Ishikawa (cell line): ENCODE measurements at regions not wholly inside any gene's neighbourhood (a gene's known extent, or its start where the extent isn't known, plus 50 kb on each side); places are given as distances from the start of the nearest gene placed in this dataset.

Source experiments
- CEBPB ChIP-seq: IDR thresholded peaks from 2 replicates; pipeline ENCODE4 v1.6.1; 2012
- CREB1 ChIP-seq: IDR thresholded peaks from 2 replicates; pipeline ENCODE4 v1.6.1; 2012; ENCODE audit warnings: low read depth
- EGR1 ChIP-seq: IDR thresholded peaks from 2 replicates; pipeline ENCODE4 v1.6.1; 2012
- EP300 ChIP-seq: IDR thresholded peaks from 2 replicates; pipeline ENCODE4 v1.6.1; 2012; ENCODE audit warnings: borderline replicate concordance
- FOXM1 ChIP-seq: IDR thresholded peaks from 2 replicates; pipeline ENCODE4 v1.6.1; 2012; ENCODE audit warnings: low read depth, borderline replicate concordance
- NFIC ChIP-seq: IDR thresholded peaks from 2 replicates; pipeline ENCODE4 v1.6.1; 2012
- RAD21 ChIP-seq: IDR thresholded peaks from 2 replicates; pipeline ENCODE4 v1.6.1; 2012; ENCODE audit warnings: low read depth
- TAF1 ChIP-seq: IDR thresholded peaks from 2 replicates; pipeline ENCODE4 v1.6.1; 2012; ENCODE audit warnings: low read depth, mild to moderate bottlenecking
- TCF12 ChIP-seq: IDR thresholded peaks from 2 replicates; pipeline ENCODE4 v1.6.1; 2012; ENCODE audit warnings: low read depth
- TEAD4 ChIP-seq: IDR thresholded peaks from 2 replicates; pipeline ENCODE4 v1.6.1; 2012
- YY1 ChIP-seq: IDR thresholded peaks from 2 replicates; pipeline ENCODE4 v1.6.1; 2012; ENCODE audit warnings: low read depth
- ZBTB7A ChIP-seq: IDR thresholded peaks from 2 replicates; pipeline ENCODE4 v1.6.1; 2012; ENCODE audit warnings: low read depth
- TF ChIP-seq, protein P1 (sequence below): IDR thresholded peaks from 2 replicates; pipeline ENCODE4 v1.6.1; 2012
- TF ChIP-seq, protein P2 (sequence below): IDR thresholded peaks from 2 replicates; pipeline ENCODE4 v1.6.1; 2012; ENCODE audit warnings: low read depth, mild to moderate bottlenecking
- TF ChIP-seq, protein P3 (sequence below): IDR thresholded peaks from 2 replicates; pipeline ENCODE4 v1.6.1; 2012

DNA sequence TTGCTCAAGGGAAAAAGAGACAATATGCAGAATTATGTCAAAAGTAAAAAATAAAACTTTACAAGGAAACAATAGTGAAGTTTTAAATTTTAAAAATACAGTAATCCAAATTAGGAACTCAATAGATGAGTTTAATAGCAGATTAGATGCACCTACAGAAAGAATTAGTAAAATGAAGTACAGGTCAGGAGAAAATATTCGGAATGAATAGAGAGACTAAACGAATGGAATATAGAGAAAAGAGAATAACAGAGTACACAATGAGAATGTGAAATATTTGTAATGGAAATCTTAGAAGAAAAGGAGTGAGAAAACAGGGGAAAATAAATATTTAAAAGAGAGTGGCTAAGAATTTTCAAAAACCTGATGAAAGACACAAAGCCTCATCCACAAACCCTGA is 275.7 kb upstream of the MMADHC start:
- TF ChIP-seq CREB1 (no peak), TCF12 (no peak), ZBTB7A (no peak), NFIC (no peak), FOXM1 (no peak), CEBPB (no peak)
- TF ChIP-seq, protein P1, sequence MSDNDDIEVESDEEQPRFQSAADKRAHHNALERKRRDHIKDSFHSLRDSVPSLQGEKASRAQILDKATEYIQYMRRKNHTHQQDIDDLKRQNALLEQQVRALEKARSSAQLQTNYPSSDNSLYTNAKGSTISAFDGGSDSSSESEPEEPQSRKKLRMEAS, result no peak
- TF ChIP-seq, protein P2, sequence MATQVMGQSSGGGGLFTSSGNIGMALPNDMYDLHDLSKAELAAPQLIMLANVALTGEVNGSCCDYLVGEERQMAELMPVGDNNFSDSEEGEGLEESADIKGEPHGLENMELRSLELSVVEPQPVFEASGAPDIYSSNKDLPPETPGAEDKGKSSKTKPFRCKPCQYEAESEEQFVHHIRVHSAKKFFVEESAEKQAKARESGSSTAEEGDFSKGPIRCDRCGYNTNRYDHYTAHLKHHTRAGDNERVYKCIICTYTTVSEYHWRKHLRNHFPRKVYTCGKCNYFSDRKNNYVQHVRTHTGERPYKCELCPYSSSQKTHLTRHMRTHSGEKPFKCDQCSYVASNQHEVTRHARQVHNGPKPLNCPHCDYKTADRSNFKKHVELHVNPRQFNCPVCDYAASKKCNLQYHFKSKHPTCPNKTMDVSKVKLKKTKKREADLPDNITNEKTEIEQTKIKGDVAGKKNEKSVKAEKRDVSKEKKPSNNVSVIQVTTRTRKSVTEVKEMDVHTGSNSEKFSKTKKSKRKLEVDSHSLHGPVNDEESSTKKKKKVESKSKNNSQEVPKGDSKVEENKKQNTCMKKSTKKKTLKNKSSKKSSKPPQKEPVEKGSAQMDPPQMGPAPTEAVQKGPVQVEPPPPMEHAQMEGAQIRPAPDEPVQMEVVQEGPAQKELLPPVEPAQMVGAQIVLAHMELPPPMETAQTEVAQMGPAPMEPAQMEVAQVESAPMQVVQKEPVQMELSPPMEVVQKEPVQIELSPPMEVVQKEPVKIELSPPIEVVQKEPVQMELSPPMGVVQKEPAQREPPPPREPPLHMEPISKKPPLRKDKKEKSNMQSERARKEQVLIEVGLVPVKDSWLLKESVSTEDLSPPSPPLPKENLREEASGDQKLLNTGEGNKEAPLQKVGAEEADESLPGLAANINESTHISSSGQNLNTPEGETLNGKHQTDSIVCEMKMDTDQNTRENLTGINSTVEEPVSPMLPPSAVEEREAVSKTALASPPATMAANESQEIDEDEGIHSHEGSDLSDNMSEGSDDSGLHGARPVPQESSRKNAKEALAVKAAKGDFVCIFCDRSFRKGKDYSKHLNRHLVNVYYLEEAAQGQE, result no peak
- TF ChIP-seq, protein P3, sequence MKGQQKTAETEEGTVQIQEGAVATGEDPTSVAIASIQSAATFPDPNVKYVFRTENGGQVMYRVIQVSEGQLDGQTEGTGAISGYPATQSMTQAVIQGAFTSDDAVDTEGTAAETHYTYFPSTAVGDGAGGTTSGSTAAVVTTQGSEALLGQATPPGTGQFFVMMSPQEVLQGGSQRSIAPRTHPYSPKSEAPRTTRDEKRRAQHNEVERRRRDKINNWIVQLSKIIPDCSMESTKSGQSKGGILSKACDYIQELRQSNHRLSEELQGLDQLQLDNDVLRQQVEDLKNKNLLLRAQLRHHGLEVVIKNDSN, result no peak

DNA sequence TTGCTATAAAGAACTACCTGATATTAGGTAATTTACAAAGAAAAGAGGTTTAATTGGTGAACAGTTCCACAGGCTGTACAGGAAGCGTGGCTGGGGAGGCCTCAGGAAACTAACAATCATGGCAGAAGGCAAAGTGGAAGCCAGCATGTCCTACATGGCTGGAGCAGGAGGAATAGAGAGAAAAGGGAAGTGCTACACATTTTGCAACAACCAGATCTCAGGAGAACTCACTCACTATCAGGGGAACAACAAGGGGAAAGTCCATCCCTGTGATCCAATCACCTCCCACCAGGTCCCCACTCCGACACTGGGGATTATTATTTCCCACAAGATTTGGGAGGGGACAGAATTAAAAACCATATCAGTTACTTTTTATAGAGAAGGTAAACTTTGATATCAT is 273.5 kb upstream of the MMADHC start:
- TF ChIP-seq, protein P3, result no peak
- TF ChIP-seq, protein P2, result no peak
- TF ChIP-seq NFIC (no peak), CEBPB (no peak)
- TF ChIP-seq, protein P1, result no peak

DNA sequence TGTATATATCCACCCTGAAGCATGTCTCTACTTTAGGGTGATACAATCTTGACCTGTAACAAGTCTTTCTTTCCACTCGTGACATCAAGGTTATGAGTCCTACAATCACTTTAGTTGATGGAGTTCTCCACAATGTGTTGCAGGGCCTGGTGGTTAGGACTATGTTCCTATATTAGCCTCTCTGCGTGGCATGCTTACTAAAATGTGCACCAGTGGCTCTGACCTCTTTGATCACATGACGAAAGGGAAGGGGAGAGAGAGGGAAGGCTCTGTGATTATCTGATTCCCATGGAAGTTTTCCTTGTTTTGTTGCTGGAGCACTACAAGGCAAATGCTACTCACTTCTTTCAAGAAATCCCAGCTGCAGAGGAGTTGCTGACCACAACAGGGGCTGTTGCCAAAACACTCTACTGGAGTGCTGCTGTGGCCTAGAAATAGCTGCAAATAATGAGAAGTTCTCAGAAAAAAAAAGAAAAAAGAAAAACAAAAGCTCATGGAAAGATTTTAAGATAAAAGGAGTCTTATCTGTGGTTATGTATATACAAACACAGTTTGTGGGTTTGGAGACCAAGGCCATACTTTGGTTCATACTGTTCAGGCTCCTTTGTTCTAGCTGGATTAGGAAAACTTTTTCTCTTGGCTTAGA is 272.8 kb upstream of the MMADHC start:
- TF ChIP-seq, protein P2, result no peak
- TF ChIP-seq TEAD4 (no peak), CREB1 (no peak), NFIC (no peak), RAD21 (no peak), ZBTB7A (no peak), TCF12 (no peak)

DNA sequence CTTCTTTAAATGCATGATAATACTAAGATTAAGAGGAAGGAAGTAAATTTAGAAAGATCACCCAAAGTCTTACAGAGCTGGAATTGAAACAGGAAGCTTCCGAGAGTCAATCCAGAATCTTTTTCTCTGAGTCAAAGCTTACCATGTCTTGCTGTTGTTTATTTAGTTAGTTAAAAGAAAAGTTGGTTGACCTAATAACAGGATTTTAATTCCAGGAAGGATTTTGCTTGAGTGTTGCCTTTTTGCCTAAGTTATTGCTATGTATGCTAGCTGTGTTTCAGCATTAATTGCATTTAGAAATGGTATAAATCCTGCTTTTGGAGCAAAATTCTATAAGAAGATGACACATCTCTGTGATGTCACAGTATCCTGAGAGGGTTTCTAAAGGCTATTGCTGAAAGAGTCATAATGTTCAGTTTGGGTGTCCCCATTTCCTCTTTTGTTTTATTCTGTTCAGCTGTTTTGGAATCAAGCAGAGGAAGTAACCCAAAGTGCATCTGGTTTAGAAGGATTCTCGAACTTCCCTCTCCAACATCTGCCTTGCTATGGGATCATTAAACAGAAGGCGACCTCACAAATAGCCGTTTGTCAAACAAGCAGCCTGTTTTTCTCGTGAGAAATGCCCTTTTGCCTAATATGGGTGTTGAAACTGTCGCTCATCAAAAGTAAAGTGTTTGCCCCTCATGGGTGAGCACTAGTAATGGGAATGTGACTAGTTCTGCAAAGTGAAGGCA is 271.5 kb upstream of the MMADHC start:
- TF ChIP-seq, protein P3, result no peak
- no peak for TF ChIP-seq NFIC
- TF ChIP-seq ZBTB7A, result no peak

DNA sequence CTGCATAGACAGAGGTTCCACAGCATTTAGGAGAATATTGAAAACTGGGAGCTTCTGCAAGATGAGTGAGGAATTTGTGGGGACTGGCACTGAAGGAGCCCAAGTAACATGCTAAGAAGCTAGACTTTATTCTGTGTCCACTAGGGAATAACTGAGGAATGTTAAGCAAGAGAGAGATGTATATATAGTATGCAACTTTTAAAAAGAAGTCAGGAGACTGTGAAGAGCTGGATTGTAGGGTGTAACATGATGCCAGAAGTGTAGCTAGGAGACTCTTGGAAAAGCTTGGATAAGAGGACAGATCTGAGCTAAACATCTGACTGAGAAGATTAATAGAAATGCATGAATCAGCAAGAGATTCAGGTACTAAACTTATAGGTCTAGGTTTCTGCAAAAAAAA is 270.6 kb upstream of the MMADHC start:
- no peak for TF ChIP-seq TCF12
- no peak for TF ChIP-seq EGR1
- TF ChIP-seq CREB1, result no peak
- TF ChIP-seq NFIC, result no peak
- no peak for TF ChIP-seq ZBTB7A
- TF ChIP-seq TEAD4, result no peak
- TF ChIP-seq, protein P3, result no peak
- no peak for TF ChIP-seq EP300
- TF ChIP-seq YY1, result no peak
- TF ChIP-seq, protein P2, result no peak
- no peak for TF ChIP-seq RAD21
- TF ChIP-seq, protein P1, result no peak
- no peak for TF ChIP-seq CEBPB
- no peak for TF ChIP-seq FOXM1
- no peak for TF ChIP-seq TAF1
